ENCODE measurements at regions not wholly inside any gene's neighbourhood (a gene's known extent, or its start where the extent isn't known, plus 50 kb on each side); places are given as distances from the start of the nearest gene placed in this dataset.

DNA sequence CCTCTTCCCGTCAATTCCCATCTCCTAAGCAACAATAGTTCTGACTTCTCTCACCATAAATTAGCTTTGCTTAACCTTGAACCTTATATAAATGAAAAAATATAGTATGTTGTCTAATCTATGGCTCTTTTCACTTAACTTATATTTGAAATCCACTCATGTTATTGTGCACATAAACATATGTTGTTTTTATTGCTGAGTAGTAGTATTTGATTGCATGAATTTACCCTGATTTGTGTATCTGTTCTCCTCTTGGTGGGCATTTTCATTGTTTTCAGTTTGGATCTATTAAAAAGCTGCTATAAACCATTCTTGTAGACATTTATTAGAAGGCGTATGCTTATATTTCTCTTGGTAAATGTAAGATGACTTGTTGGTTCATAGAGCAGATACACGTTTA lies 874.3 kb upstream of the ZEB2 start:
- WGBS: 64% methylated on average over 3 of the region's 3 CpGs

DNA sequence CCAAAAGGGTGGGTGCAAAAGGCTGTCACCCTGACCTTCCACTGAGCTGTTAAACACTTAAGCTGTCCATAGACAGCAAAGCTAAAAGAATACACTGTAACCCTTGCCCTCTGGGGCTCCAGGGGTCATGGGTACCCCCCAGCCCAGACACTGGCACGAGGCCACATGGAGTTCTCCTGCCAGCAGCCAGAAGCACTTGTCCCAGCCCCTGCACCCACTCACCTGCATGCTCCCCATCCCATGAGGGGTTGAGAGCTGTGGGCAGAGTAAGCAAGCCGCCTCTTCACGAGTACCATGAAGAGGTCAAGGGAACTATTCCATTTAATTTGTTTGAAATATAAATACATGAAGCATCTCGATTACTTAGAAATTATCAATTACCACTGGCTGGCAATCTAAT lies 867.1 kb upstream of the ZEB2 start:
- DNase-seq (ENCODE audit: low spot score in 2 of 2): no peak
- no peaks in the 10 kb centered on the region for H3K27me3 ChIP-seq
- no peak overlapping the region for H3K4me3 ChIP-seq
- WGBS: 90% methylated on average over 4 of the region's 4 CpGs
- H3K4me1 ChIP-seq: no peaks in the 10 kb centered on the region
- no peaks in the 10 kb centered on the region for H3K36me3 ChIP-seq
- no peak for TF ChIP-seq POLR2A (IDR thresholded peaks at IDR 0.05)
- no peak for TF ChIP-seq CTCF (IDR thresholded peaks at IDR 0.05)
- TF ChIP-seq EP300 (IDR thresholded peaks at IDR 0.05): no peak
- no peak for TF ChIP-seq POLR2AphosphoS5 (IDR thresholded peaks at IDR 0.05)
- H3K9me3 ChIP-seq: no peaks in the 10 kb centered on the region
- no peak overlapping the region for H3K27ac ChIP-seq

More for the DNA sequence above, 874.3 kb upstream of the ZEB2 start:
- Histone ChIP-seq H3K27me3 (no peaks in the 10 kb centered on the region), H3K4me1 (no peaks in the 10 kb centered on the region), H3K36me3 (no peaks in the 10 kb centered on the region), H3K9me3 (no peaks in the 10 kb centered on the region), H3K4me3 (no peak overlapping the region), H3K27ac (no peak overlapping the region)
- no peak for DNase-seq (ENCODE audit: low spot score in 2 of 2)
- TF ChIP-seq EP300 (IDR thresholded peaks at IDR 0.05) (no peak), POLR2A (IDR thresholded peaks at IDR 0.05) (no peak), CTCF (IDR thresholded peaks at IDR 0.05) (no peak), POLR2AphosphoS5 (IDR thresholded peaks at IDR 0.05) (no peak)

DNA sequence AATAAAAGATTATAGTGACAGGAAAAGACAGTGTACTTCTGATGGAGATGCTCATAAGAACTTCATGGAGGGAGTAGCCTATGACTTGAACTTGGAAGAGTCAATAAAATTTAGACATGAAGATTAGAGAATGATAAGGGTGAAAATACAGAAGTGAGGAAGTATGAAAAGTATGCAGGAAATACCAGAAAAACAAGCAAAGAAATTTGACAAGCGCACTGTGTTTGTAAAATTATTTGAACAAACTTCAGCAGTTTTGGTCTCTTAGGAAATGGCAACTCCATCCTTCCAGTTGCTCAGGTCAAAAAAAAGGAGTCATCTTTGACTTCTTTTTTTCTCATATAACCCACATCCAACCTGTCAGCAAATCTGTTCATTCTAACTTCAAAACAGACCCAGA lies 864.0 kb upstream of the ZEB2 start:
- H3K9me3 ChIP-seq: no peaks in the 10 kb centered on the region
- no peaks in the 10 kb centered on the region for H3K4me1 ChIP-seq
- H3K27me3 ChIP-seq: no peaks in the 10 kb centered on the region
- H3K36me3 ChIP-seq: no peaks in the 10 kb centered on the region
- no peak overlapping the region for H3K4me3 ChIP-seq
- DNase-seq (ENCODE audit: low spot score in 2 of 2): no peak
- no peak for TF ChIP-seq POLR2A (IDR thresholded peaks at IDR 0.05)
- no peak for TF ChIP-seq POLR2AphosphoS5 (IDR thresholded peaks at IDR 0.05)
- TF ChIP-seq EP300 (IDR thresholded peaks at IDR 0.05): no peak
- TF ChIP-seq CTCF (IDR thresholded peaks at IDR 0.05): no peak
- no peak overlapping the region for H3K27ac ChIP-seq
- WGBS: 92% methylated on average over 1 of the region's 1 CpG

- WGBS: 59% methylated on average over 4 of the region's 4 CpGs
- H3K9me3 ChIP-seq: no peaks in the 10 kb centered on the region
- H3K36me3 ChIP-seq: no peaks in the 10 kb centered on the region
- DNase-seq (ENCODE audit: low spot score in 2 of 2): no peak
- no peak overlapping the region for H3K4me3 ChIP-seq
- H3K4me1 ChIP-seq: no peaks in the 10 kb centered on the region
- no peak overlapping the region for H3K27ac ChIP-seq
- no peak for TF ChIP-seq POLR2A (IDR thresholded peaks at IDR 0.05)
- TF ChIP-seq CTCF (IDR thresholded peaks at IDR 0.05): no peak
- no peak for TF ChIP-seq EP300 (IDR thresholded peaks at IDR 0.05)
- no peak for TF ChIP-seq POLR2AphosphoS5 (IDR thresholded peaks at IDR 0.05)
- no peaks in the 10 kb centered on the region for H3K27me3 ChIP-seq
Observed at GRCh38 chr2:145380436-145381017, 860.6 kb upstream of the ZEB2 start.

DNA sequence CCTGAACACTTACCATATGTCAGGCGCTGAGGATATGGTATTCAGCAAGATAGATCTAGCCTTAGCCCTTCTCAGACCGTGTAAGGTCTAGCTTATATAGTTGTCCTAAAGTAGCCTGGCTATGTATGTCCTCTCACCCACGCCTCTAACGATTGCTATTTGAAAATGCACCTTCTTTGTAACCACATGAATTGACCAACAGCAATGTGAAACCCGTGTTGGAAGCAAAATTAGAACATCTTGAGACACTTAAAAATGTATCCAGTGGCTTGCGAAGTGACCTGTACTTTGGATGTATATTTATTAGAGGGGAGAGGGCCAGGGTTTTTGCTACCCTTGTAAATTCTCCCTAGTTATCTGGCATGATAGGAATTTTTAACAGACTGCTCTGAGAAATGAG lies 860.0 kb upstream of the ZEB2 start:
- TF ChIP-seq CTCF (IDR thresholded peaks at IDR 0.05): no peak
- TF ChIP-seq POLR2AphosphoS5 (IDR thresholded peaks at IDR 0.05): no peak
- no peak for TF ChIP-seq EP300 (IDR thresholded peaks at IDR 0.05)
- TF ChIP-seq POLR2A (IDR thresholded peaks at IDR 0.05): no peak
- WGBS: 87% methylated on average over 6 of the region's 6 CpGs
- Histone ChIP-seq H3K27ac (no peak overlapping the region), H3K4me1 (no peaks in the 10 kb centered on the region), H3K4me3 (no peak overlapping the region), H3K27me3 (no peaks in the 10 kb centered on the region), H3K9me3 (no peaks in the 10 kb centered on the region), H3K36me3 (no peaks in the 10 kb centered on the region)
- DNase-seq (ENCODE audit: low spot score in 2 of 2): no peak

All from suprapubic skin (tissue), 4 donors.